Activated T-cell treated with anti-CD3 and anti-CD28 coated beads, Interleukin-2, amount 50 U/mL, for 24 hours (primary cell): ENCODE measurements at regions not wholly inside any gene's neighbourhood (a gene's known extent, or its start where the extent isn't known, plus 50 kb on each side); places are given as distances from the start of the nearest gene placed in this dataset.
A peak's percentile ranks its signal among the peaks of the same experiment; 100 is the strongest.

ENCODE experiments used
- DNase-seq: peaks from one replicate; pipeline ENCODE4 v3.0.0-alpha.2; 2020
- H3K27ac Mint-ChIP-seq: 2 replicates; pipeline ENCODE4 v1.8.0; 2020; ENCODE audit warnings: mild to moderate bottlenecking, mixed read lengths
- H3K27me3 Mint-ChIP-seq: 2 replicates; pipeline ENCODE4 v1.8.0; 2020; ENCODE audit warnings: mixed read lengths
- H3K36me3 Mint-ChIP-seq: 2 replicates; pipeline ENCODE4 v1.8.0; 2020; ENCODE audit warnings: low read depth, mixed read lengths
- H3K4me1 Mint-ChIP-seq: 2 replicates; pipeline ENCODE4 v1.8.0; 2020; ENCODE audit warnings: low read depth, mixed read lengths
- H3K4me3 Mint-ChIP-seq: 2 replicates; pipeline ENCODE4 v1.8.0; 2020; ENCODE audit warnings: mild to moderate bottlenecking, moderate library complexity, mixed read lengths
- H3K9me3 Mint-ChIP-seq: 2 replicates; pipeline ENCODE4 v1.8.0; 2020; ENCODE audit warnings: mixed read lengths

DNA sequence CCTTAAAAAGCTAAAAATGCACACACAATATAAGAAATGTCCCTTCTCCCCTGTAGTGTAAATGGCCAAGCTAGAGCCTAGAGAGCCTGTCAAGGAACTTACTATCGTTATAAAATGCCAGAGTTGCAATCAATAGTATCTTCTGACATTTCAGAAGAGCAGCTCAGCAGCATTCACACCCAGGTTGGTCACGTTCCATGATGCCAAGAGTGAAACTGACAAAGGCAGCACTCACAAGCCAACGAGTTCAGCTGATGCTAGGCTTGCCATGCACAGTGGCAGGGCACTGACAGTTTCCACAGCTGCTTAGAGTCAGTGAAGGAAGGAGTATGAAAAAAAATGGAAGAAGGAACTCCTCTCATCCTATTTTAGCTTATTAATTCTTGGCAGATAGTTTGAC, 331.4 kb upstream of the CCDC54 start:
- no peaks in the 10 kb centered on the region for H3K36me3 Mint-ChIP-seq
- H3K27ac Mint-ChIP-seq = no peak overlapping the region
- no peak for DNase-seq
- H3K4me1 Mint-ChIP-seq = no peaks in the 10 kb centered on the region
- H3K27me3 Mint-ChIP-seq = no peaks in the 10 kb centered on the region
- H3K4me3 Mint-ChIP-seq = no peak overlapping the region
- H3K9me3 Mint-ChIP-seq = no peaks in the 10 kb centered on the region

DNA sequence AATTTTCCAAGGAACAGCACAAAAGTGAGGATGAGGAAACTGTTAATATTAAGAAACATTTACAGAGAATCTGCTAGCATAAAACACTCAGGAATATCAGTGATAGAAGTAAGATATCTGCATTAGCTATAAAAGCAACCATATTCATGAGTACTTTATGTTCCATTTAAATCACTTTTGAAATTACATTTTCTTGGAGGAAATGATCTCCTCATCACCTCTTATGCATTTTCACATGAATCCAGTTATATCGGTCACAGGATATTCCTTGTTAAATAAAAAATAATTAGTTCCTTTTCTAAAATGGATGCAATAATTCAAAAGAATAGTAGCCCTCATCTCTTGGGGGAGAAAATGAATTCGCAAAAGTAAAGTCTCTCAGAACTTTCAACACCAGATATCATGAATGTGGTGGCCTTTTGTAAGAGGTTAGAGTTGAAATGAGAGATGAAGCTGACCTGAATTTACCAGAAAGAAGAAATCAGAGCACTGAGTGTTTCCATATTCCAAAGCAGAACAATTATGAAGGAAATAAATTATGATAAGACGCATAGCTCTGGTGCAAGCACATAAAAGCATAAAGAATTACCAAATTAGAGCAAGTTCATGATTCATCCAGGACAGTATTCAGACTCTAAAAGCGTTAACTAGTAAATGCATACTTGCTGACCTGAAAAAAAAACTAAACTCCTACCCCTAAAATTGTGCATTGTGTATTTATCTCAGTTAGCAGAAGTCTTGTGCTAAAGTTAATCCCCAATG, 321.9 kb upstream of the CCDC54 start:
- Mint-ChIP-seq H3K4me1 (no peaks in the 10 kb centered on the region), H3K27me3 (peaks cover 10% of the 10 kb centered on the region), H3K9me3 (no peaks in the 10 kb centered on the region), H3K4me3 (no peak overlapping the region), H3K27ac (no peak overlapping the region), H3K36me3 (no peaks in the 10 kb centered on the region)
- DNase-seq = no peak

DNA sequence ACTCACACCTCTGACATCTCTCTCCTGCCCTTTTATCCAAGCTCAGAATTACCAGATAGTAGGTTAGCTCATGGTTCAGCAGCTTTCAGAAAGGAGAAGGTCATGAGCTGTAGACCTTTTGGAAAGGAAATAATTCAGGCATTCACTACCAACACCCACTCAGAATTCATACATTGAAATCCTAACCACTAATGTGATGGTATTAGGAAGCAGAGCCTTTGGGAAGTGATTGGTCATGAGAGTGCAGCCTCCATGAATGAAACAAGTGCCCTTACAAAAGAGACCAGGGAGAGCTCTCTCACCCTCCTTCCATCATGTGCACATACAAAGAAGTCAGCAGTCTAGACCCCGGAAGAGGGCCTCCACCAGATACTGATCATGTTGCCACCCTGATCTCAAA, 315.8 kb upstream of the CCDC54 start:
- Mint-ChIP-seq H3K27ac (no peak overlapping the region), H3K4me1 (peaks cover 13% of the 10 kb centered on the region), H3K9me3 (no peaks in the 10 kb centered on the region), H3K27me3 (peaks cover 30% of the 10 kb centered on the region), H3K36me3 (no peaks in the 10 kb centered on the region), H3K4me3 (no peak overlapping the region)
- no peak for DNase-seq

DNA sequence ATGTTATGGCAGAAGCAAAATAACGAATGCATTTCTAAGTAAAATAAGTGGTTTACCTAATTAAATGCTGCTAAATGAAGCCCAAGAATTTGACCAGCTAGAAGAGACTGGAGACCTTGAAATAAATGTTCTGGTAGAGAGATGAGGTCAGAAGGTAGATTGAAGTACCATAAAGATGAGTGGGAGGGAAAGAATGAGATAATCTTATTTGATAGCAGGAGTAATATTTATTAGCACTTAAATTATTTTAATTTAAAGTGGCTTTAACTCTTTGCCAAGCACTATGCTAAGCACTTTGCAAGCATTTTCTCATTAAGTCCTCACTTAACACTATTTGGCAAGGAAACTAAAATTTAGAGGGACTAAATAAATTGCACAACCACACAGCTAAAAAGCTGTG, 314.9 kb upstream of the CCDC54 start:
- Mint-ChIP-seq H3K4me3 (no peak overlapping the region), H3K27ac (no peak overlapping the region), H3K36me3 (no peaks in the 10 kb centered on the region), H3K9me3 (no peaks in the 10 kb centered on the region), H3K27me3 (peaks cover 29% of the 10 kb centered on the region), H3K4me1 (peaks cover 13% of the 10 kb centered on the region)
- DNase-seq = no peak

DNA sequence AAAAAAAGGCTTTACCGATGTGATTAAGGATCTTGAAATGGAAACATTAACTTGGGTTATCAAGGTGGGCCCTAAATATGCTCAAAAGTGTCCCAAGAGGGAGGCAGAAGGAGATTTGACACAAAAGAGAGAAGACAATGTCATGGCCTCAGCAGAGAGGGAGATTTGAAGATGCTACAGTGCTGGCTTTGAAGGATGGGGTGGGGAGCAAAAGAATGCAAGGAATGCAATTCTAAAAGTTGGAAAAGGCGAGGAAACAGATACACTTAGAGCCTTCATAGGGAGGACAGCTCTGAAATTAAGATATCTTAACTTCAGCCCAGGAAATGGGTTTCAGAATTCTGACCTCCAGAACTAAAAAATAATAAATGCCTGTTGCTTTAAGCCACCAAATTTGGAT, 314.5 kb upstream of the CCDC54 start:
- Mint-ChIP-seq H3K4me3 (no peak overlapping the region), H3K9me3 (no peaks in the 10 kb centered on the region), H3K36me3 (no peaks in the 10 kb centered on the region), H3K27me3 (peaks cover 25% of the 10 kb centered on the region), H3K4me1 (peaks cover 13% of the 10 kb centered on the region), H3K27ac (no peak overlapping the region)
- DNase-seq = no peak

DNA sequence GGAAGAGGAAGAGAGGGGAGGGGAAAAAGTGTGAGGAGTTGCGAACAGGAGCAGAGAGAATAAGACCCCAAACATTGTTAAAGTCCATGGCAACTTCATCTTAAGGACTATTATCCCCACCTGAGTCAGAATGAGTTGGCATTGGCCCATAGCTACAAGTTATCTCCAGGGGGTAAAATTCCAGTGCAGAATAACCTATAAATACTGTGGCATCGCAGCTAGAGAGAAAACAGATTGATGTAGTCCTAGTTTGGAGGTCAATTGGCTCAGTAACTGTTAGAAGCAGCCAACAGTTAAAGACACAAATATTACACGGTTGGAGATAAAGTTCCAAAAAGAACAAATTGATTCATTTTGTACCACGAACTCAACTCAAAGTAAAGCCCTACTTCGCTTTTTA, 313.9 kb upstream of the CCDC54 start:
- no peak for DNase-seq
- Mint-ChIP-seq H3K27ac (no peak overlapping the region), H3K4me3 (no peak overlapping the region), H3K36me3 (no peaks in the 10 kb centered on the region), H3K9me3 (no peaks in the 10 kb centered on the region), H3K27me3 (peaks cover 24% of the 10 kb centered on the region), H3K4me1 (peaks cover 13% of the 10 kb centered on the region)

DNA sequence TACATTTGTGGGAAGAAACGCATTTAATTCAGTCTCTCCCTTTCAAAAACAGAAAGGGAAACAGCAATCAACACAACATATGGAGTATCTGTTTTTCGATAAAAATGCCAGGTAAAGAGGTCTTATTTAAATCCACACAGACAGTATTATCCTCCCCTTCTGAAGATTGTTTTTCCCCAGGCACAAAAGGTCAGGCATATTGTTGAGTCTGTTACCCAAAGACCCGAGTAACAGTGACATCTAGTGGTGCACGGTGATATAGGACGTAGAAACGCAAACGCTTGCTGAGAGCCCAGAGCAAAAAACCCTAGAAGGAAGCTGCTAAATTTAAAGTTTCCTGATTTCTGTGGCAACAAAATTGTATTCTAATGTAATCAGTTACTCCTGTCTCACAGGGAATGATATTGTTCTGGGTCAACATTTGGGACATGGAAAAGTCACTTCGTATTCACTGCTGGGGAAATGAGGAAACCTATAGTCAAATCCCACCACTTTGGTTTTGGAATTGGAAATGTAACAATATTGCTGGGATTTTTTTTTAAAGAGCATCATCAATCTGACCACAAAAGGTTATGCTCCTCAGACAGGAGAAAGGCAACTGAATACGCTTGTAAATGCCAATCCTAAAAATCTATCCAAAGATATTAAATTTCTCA, 312.7 kb upstream of the CCDC54 start:
- Mint-ChIP-seq H3K4me3 (no peak overlapping the region), H3K9me3 (no peaks in the 10 kb centered on the region), H3K36me3 (no peaks in the 10 kb centered on the region), H3K4me1 (peaks cover 18% of the 10 kb centered on the region), H3K27ac (no peak overlapping the region), H3K27me3 (peaks cover 24% of the 10 kb centered on the region)
- peak; percentile 53 for DNase-seq

DNA sequence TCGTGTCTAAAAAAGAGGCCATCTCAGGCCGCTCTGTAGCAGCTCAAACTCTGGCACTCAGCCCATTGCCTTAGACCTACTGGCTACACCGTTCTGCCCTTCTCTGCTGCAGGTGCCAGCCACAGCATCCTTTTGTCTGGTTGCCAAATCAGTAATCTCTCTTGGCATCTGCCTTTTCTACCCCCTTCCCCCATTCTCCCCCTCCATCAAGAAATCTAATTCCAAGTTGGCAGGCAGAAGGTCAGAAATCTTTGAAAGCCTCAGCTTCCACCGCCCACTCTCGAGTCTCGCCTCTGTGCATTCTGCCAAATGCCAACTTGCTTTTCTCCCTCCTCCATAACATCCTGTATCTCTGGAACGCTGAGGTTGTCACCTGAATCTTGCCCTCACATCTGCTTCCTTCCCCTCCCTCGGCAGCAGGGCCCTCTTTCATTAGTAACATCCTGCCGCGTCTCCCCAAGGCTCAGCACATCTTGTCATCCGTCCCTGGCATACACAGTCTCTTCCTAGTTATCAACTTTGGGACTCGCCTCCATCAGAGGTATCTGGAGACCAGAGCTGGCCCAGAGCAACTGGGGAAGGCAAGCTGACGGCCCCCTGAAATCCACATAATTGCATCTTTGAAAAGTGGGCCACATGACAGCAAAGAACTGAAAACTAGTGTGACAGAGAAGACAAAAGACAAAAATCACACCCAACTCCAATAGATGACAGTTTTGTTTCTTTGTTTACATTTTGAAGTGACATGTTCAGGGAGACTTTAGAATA, 312.0 kb upstream of the CCDC54 start:
- Mint-ChIP-seq H3K36me3 (no peaks in the 10 kb centered on the region), H3K27me3 (peaks cover 24% of the 10 kb centered on the region), H3K9me3 (no peaks in the 10 kb centered on the region), H3K27ac (peak overlapping the region; percentile 8), H3K4me3 (no peak overlapping the region), H3K4me1 (peaks cover 18% of the 10 kb centered on the region)
- peak; percentile 28 for DNase-seq

DNA sequence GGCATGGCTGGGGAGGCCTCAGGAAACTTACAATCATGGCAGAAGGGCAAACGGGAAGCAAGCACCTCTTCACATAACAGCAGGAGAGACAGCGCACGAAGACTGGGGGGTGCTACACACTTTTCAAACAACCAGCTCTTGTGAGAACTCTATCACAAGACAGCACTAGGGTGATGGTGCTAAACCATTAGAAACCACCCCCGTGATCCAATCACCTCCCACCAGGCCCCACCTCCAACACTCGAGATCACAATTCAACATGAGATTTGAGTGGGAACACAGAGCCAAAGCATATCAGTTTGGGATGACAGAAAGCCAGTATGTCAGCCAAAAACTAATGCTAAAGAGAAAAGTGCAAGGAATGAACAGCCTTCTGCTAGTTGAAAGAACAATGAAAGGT, 309.8 kb upstream of the CCDC54 start:
- Mint-ChIP-seq H3K27ac (no peak overlapping the region), H3K4me1 (peaks cover 18% of the 10 kb centered on the region), H3K27me3 (peaks cover 23% of the 10 kb centered on the region), H3K9me3 (no peaks in the 10 kb centered on the region), H3K36me3 (no peaks in the 10 kb centered on the region), H3K4me3 (no peak overlapping the region)
- DNase-seq = no peak

DNA sequence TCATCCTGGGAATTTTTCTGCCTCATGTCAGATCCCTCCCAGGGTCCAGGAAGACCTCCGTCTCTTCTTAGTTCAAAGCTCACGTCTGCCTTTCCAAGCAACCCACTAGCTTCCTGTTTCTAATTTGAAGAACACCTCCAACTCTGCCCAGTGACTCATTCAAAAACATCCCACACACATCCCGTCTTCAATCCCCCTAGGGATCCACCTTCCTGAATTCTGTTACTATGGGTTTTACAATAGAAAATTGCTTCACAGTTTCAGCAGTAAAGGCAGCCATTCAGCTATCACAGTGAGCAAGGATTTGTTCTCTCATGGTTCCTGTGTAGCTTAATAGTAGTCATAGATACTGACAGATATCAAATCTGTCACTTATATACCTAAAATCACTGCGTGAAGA, 308.3 kb upstream of the CCDC54 start:
- DNase-seq = no peak
- H3K9me3 Mint-ChIP-seq = no peaks in the 10 kb centered on the region
- no peak overlapping the region for H3K4me3 Mint-ChIP-seq
- H3K36me3 Mint-ChIP-seq = no peaks in the 10 kb centered on the region
- peaks cover 18% of the 10 kb centered on the region for H3K4me1 Mint-ChIP-seq
- H3K27me3 Mint-ChIP-seq = peaks cover 14% of the 10 kb centered on the region
- no peak overlapping the region for H3K27ac Mint-ChIP-seq

DNA sequence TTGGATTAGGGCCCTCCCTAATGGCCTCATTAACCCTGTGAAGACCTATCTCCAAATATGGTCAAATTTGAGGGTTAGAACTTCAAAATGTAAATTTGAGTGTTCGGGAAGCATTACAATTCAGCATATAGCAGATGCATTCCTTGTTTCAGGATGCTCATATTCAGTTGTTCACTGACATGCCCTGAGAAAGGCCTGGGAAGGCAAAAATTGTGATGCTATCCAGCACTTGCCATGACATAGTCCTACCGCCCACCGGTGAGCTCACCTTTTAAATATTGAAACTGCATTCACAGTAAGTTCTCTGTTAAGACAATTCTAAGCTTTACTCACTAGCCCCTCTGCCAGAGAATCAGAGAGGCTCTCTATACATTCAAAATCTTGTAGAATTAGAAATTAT, 300.3 kb upstream of the CCDC54 start:
- Mint-ChIP-seq H3K4me3 (no peak overlapping the region), H3K9me3 (no peaks in the 10 kb centered on the region), H3K27ac (no peak overlapping the region), H3K36me3 (no peaks in the 10 kb centered on the region), H3K27me3 (no peaks in the 10 kb centered on the region), H3K4me1 (no peaks in the 10 kb centered on the region)
- no peak for DNase-seq

DNA sequence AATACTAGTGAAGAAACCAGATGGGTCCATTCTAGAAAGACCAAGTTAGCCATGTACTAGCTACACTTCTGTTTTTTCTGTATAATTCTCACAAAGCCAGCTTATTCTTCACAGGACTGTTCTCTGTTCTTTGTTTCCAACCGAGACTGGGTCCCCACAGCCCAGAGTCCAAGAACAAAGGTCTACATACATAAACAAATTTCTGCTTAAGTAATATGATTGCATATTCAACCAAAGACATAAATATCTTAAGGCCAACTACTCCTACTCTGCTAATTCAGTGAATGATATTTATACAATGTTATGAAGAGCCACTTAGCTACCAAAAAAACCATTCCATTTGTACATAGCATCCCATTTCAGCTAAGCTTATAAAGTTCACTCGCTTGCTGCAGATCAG, 299.8 kb upstream of the CCDC54 start:
- no peak for DNase-seq
- H3K9me3 Mint-ChIP-seq = no peaks in the 10 kb centered on the region
- H3K27ac Mint-ChIP-seq = no peak overlapping the region
- no peaks in the 10 kb centered on the region for H3K36me3 Mint-ChIP-seq
- H3K4me3 Mint-ChIP-seq = no peak overlapping the region
- H3K4me1 Mint-ChIP-seq = no peaks in the 10 kb centered on the region
- H3K27me3 Mint-ChIP-seq = no peaks in the 10 kb centered on the region

DNA sequence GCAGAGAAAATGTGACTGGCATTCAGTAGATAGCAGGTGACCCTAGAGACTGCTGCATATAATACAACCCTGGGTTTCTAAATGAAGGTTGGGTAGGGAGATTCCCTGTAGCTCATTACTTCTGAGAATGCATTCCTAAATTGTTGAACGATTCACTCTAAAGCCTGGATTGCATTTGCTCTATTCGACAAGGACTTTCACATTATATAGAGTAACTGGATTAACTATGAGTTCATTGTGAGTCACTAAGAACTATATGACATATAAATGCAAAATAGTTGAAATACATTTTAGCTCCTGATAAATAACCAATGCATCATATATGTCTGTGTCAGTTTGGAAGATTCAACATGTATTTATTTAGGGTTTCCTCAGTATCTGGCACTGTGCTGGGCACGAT, 294.7 kb upstream of the CCDC54 start:
- Mint-ChIP-seq H3K4me1 (no peaks in the 10 kb centered on the region), H3K4me3 (no peak overlapping the region), H3K27ac (no peak overlapping the region), H3K36me3 (no peaks in the 10 kb centered on the region), H3K27me3 (no peaks in the 10 kb centered on the region), H3K9me3 (no peaks in the 10 kb centered on the region)
- no peak for DNase-seq

DNA sequence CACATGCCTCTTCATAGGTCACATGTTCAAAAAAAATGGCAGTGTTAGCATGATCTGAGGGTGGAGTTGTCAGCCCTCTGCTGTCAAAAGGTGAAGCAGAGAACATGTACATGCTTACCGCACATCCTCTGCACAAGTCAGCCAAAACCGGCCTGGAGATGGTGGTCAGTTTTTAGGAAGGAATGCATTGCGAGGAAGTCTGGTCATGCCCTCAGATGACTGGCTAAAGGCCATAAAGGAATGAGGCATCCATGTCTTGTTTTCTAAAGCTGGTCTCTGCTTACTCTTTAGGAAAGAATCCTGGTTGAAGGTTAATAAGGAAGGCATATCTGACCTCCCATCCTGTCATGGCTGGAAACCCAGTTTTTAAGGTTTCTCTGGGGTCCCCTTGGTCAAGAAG, 292.0 kb upstream of the CCDC54 start:
- no peak overlapping the region for H3K27ac Mint-ChIP-seq
- H3K4me3 Mint-ChIP-seq = no peak overlapping the region
- H3K4me1 Mint-ChIP-seq = no peaks in the 10 kb centered on the region
- DNase-seq = no peak
- H3K36me3 Mint-ChIP-seq = no peaks in the 10 kb centered on the region
- no peaks in the 10 kb centered on the region for H3K9me3 Mint-ChIP-seq
- H3K27me3 Mint-ChIP-seq = peaks cover 3% of the 10 kb centered on the region

DNA sequence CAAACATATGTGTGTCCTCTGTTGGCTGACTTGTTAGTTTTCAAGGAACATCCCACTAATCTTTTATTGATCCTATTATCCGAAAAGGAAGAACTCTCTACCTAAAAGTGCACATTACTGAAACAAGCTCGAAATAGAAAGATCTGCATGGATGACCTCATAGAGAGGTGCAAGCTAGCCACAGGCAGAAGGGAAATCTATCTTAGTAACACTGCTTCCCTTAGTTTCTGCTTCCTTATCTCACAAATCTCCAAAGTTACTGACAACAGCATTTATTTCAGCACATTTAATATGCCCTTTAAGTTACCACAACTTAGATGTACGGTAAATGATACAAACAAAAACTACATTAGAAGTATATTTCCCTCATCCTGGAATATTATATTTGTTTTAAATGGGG, 285.1 kb upstream of the CCDC54 start:
- H3K4me1 Mint-ChIP-seq = no peaks in the 10 kb centered on the region
- H3K9me3 Mint-ChIP-seq = no peaks in the 10 kb centered on the region
- no peaks in the 10 kb centered on the region for H3K36me3 Mint-ChIP-seq
- no peak for DNase-seq
- H3K27me3 Mint-ChIP-seq = peaks cover 15% of the 10 kb centered on the region
- H3K27ac Mint-ChIP-seq = no peak overlapping the region
- no peak overlapping the region for H3K4me3 Mint-ChIP-seq
